Bronchial epithelial cell (primary cell): ENCODE measurements at regions not wholly inside any gene's neighbourhood (a gene's known extent, or its start where the extent isn't known, plus 50 kb on each side); places are given as distances from the start of the nearest gene placed in this dataset.
A peak's percentile ranks its signal among the peaks of the same experiment; 100 is the strongest.

Experiments
- DNase-seq: peaks from one replicate; pipeline ENCODE4 v3.0.0-alpha.2; 2010; ENCODE audit warnings: low read depth
- FAIRE-seq: peaks from 2 replicates; lab custom pipeline; 2011; peaks lifted over from hg19 to GRCh38; lab: Jason Lieb, UNC
- H3K27me3 ChIP-seq: 2 replicates; pipeline ENCODE4 v1.5.1; 2011; ENCODE audit warnings: low read length; ENCODE audit not compliant: control insufficient read depth, insufficient read depth
- H3K36me3 ChIP-seq: 2 replicates; pipeline ENCODE4 v1.5.1; 2011; ENCODE audit warnings: low read length; ENCODE audit not compliant: control insufficient read depth, insufficient read depth
- H3K4me3 ChIP-seq: 2 replicates; pipeline ENCODE4 v1.5.1; 2011; ENCODE audit warnings: mild to moderate bottlenecking, low read depth, low read length, control low read depth
- CTCF ChIP-seq: IDR thresholded peaks from 2 replicates; pipeline ENCODE4 v1.5.1; 2011; ENCODE audit warnings: mild to moderate bottlenecking, moderate library complexity, low read length, control low read depth, inconsistent platforms; ENCODE audit not compliant: insufficient read depth, severe bottlenecking

DNA sequence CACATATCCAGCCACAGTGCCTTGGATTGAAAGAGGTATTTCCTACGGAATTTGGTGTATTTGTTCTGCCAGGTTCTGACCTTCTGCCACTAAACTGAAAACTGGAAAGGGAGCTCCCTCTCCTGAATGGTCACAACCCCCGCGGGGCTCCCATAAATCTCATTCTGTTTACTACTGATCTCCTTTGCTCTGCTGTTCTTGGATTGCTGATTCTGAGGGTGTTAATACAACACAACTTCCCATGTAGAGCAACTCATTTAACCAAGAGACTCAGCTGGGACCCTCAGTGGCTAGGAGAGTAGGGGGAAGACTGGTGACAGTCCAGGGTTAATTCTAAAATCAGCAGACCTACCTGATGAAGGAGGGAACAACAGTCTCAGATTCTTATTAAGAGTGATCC is 662.9 kb downstream of the INHBA start:
- no peak for TF ChIP-seq CTCF
- no peak for DNase-seq
- H3K27me3 ChIP-seq: no peaks in the 10 kb centered on the region
- FAIRE-seq: no peak
- H3K4me3 ChIP-seq: no peak overlapping the region
- no peaks in the 10 kb centered on the region for H3K36me3 ChIP-seq

DNA sequence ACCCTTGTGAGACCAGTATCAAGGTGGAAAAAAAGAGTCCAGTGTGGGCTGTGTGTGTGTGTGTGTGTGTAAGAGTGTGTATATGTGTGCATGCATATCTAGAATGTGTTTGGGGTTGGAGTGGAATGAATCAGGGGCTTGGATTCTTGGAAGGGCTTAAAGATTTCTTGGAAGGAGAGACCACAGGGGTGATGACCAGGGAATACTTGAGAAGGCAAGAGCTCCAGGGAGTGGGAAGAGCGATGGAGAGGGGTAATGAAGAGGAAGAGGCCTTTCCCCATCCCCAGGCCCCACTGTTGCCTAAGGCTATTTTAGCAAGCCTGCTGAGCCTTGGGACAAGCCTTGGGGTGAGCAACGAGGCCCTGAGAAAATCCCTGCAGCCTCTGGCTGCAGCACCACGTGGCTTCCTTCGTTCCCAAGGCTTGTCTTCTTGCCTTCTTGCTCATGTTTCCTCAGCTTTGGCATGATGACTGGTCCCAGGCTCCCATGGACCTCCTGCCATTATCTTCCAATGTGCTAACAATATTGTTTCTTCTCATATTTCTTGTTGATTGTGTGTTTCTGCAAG is 663.4 kb downstream of the INHBA start:
- no peak overlapping the region for H3K4me3 ChIP-seq
- H3K27me3 ChIP-seq: no peaks in the 10 kb centered on the region
- no peaks in the 10 kb centered on the region for H3K36me3 ChIP-seq
- DNase-seq (no peak), FAIRE-seq (peak; percentile 76)
- no peak for TF ChIP-seq CTCF

DNA sequence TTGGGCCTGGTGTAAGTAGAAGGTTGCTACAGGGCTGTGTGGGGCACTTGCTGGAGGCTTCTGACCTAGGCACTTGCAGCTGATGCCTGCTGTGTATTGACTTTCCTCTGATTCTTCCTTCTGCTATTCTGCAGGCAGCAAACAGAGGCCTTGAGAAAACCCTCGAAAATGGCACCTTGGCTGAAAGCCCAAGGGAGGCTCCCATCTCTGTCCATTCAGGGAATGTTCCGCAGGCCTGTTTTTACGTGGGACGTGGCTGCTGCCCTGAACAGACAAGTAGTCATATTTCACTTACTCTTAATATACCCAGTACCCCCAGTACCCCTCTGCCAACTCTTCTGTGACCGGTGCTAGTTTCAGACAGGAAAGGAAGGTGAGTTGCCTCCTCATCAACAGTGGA is 664.7 kb downstream of the INHBA start:
- no peak overlapping the region for H3K4me3 ChIP-seq
- FAIRE-seq: no peak
- DNase-seq: no peak

GRCh38 chr7:41037691-41038090 is 665.2 kb downstream of the INHBA start:
- TF ChIP-seq CTCF: no peak
- Histone ChIP-seq H3K36me3 (no peaks in the 10 kb centered on the region), H3K27me3 (no peaks in the 10 kb centered on the region), H3K4me3 (no peak overlapping the region)
- FAIRE-seq (no peak), DNase-seq (no peak)

More for the DNA sequence above, 664.7 kb downstream of the INHBA start:
- TF ChIP-seq CTCF: no peak
- Histone ChIP-seq H3K36me3 (no peaks in the 10 kb centered on the region), H3K27me3 (no peaks in the 10 kb centered on the region)

- H3K4me3 ChIP-seq: no peak overlapping the region
- FAIRE-seq: peak; percentile 13
- DNase-seq: no peak
- no peaks in the 10 kb centered on the region for H3K36me3 ChIP-seq
- TF ChIP-seq CTCF: no peak
- H3K27me3 ChIP-seq: no peaks in the 10 kb centered on the region
Observed at GRCh38 chr7:41035794-41036193, 667.1 kb downstream of the INHBA start.

- Histone ChIP-seq H3K4me3 (no peak overlapping the region), H3K27me3 (no peaks in the 10 kb centered on the region), H3K36me3 (no peaks in the 10 kb centered on the region)
- FAIRE-seq (no peak), DNase-seq (peak; percentile 66)
- no peak for TF ChIP-seq CTCF
Observed at GRCh38 chr7:41033500-41033899, 669.4 kb downstream of the INHBA start.
